Naive thymus-derived CD4-positive, alpha-beta T cell (primary cell): ENCODE measurements at regions not wholly inside any gene's neighbourhood (a gene's known extent, or its start where the extent isn't known, plus 50 kb on each side); places are given as distances from the start of the nearest gene placed in this dataset.

Experiments
- ATAC-seq: fragments of 150-1000 bp; cut with Tn5 transposase; 2 replicates; pipeline ENCODE4 v1.10.0; 2021; ENCODE audit warnings: mild to moderate bottlenecking, moderate library complexity
- CTCF ChIA-PET: fragments of 350-600 bp; sonication (Branson Sonifier 250); formaldehyde crosslinking; loops from one replicate; lab custom pipeline; 2021; ENCODE audit warnings: antibody characterized with exemption; lab: Charles Lee
- POLR2A ChIA-PET: fragments of 350-600 bp; sonication (Branson Sonifier 250); formaldehyde crosslinking; loops from one replicate; lab custom pipeline; 2021; ENCODE audit warnings: antibody characterized with exemption, inconsistent platforms; lab: Charles Lee
- DNase-seq, 9 donors: peaks; one replicate each; pipeline versions ENCODE4 v3.0.0 to v3.0.0-alpha.2; 2020 to 2022; ENCODE audit warnings: mixed read lengths in 1 of 9
- H3K27ac ChIP-seq: one replicate; pipeline ENCODE4 v1.7.0; 2013; ENCODE audit warnings: mild to moderate bottlenecking, low read depth, low read length, moderate library complexity
- H3K27me3 ChIP-seq, 2 donors: one replicate each; pipeline ENCODE4 v1.7.0; 2013; ENCODE audit warnings: low read length in 2 of 2, mild to moderate bottlenecking in 2 of 2, moderate library complexity in 2 of 2; ENCODE audit not compliant: control insufficient read depth in 2 of 2, insufficient read depth in 2 of 2
- H3K36me3 ChIP-seq, 3 experiments: 1 replicate in 2 of 3; 2 replicates in 1 of 3; pipeline ENCODE4 v1.7.0; 2013; ENCODE audit warnings: low read length in 3 of 3, mild to moderate bottlenecking in 3 of 3, moderate library complexity in 1 of 3; ENCODE audit not compliant: insufficient read depth in 3 of 3, control insufficient read depth in 2 of 3
- H3K4me1 ChIP-seq, 2 donors: one replicate each; pipeline ENCODE4 v1.7.0; 2013; ENCODE audit warnings: low read length in 2 of 2, mild to moderate bottlenecking in 2 of 2, moderate library complexity in 1 of 2; ENCODE audit not compliant: control insufficient read depth in 2 of 2, insufficient read depth in 2 of 2
- H3K4me3 ChIP-seq: 2 replicates; pipeline ENCODE4 v1.7.0; 2013; ENCODE audit warnings: mild to moderate bottlenecking, low read length
- H3K9me3 ChIP-seq, 3 experiments: 1 replicate in 2 of 3; 2 replicates in 1 of 3; pipeline ENCODE4 v1.7.0; 2013; ENCODE audit warnings: low read length in 3 of 3; ENCODE audit not compliant: control insufficient read depth in 2 of 3
- H3K27ac Mint-ChIP-seq, 9 donors: one replicate each; pipeline ENCODE4 v1.8.0; 2020 to 2022; ENCODE audit warnings: mixed read lengths in 9 of 9, mild to moderate bottlenecking in 8 of 9, moderate library complexity in 5 of 9, inconsistent platforms in 2 of 9
- H3K27me3 Mint-ChIP-seq, 5 donors: one replicate each; pipeline ENCODE4 v1.8.0; 2021 to 2022; ENCODE audit warnings: mixed read lengths in 5 of 5, mild to moderate bottlenecking in 1 of 5
- H3K36me3 Mint-ChIP-seq, 5 donors: one replicate each; pipeline ENCODE4 v1.8.0; 2020 to 2022; ENCODE audit warnings: mixed read lengths in 5 of 5, mild to moderate bottlenecking in 3 of 5, inconsistent platforms in 1 of 5
- H3K4me1 Mint-ChIP-seq, 7 donors: one replicate each; pipeline ENCODE4 v1.8.0; 2020 to 2022; ENCODE audit warnings: mixed read lengths in 7 of 7, mild to moderate bottlenecking in 3 of 7, inconsistent platforms in 1 of 7
- H3K4me3 Mint-ChIP-seq, 10 donors: one replicate each; pipeline ENCODE4 v1.8.0; 2020 to 2022; ENCODE audit warnings: mild to moderate bottlenecking in 10 of 10, mixed read lengths in 10 of 10, moderate library complexity in 6 of 10, inconsistent platforms in 2 of 10
- H3K9me3 Mint-ChIP-seq, 11 donors: one replicate each; pipeline ENCODE4 v1.8.0; 2020 to 2022; ENCODE audit warnings: mixed read lengths in 11 of 11, mild to moderate bottlenecking in 4 of 11, inconsistent platforms in 1 of 11, moderate library complexity in 1 of 11
- intact Hi-C, 2 donors: fragments of 100-400 bp; cut with micrococcal nuclease; formaldehyde crosslinking; loops; one replicate each; pipeline ENCODE4 v1.15.1; 2023

- Histone ChIP-seq H3K27ac (no peak overlapping the region), H3K27me3 (no peaks in the 10 kb centered on the region), H3K9me3 (peaks cover 0 to 10% (median 0%) of the 10 kb centered on the region in 3 experiments), H3K4me1 (no peaks in the 10 kb centered on the region), H3K4me3 (no peak overlapping the region), H3K36me3 (no peaks in the 10 kb centered on the region)
- H3K27me3 Mint-ChIP-seq: no peaks in the 10 kb centered on the region
- H3K4me3 Mint-ChIP-seq: no peak overlapping the region
- DNase-seq (no peak), ATAC-seq (no peak)
- H3K9me3 Mint-ChIP-seq: peaks cover 0 to 32% (median 5%) of the 10 kb centered on the region in 11 donors
- no peak overlapping the region for H3K27ac Mint-ChIP-seq
- no peaks in the 10 kb centered on the region for H3K36me3 Mint-ChIP-seq
- H3K4me1 Mint-ChIP-seq: no peaks in the 10 kb centered on the region
- intact Hi-C loops: no loop called here
- POLR2A ChIA-PET: no interaction called here
- CTCF ChIA-PET: no interaction called here
Measured at GRCh38 chr9:11549311-11549794, 936.6 kb upstream of the PTPRD start.

- H3K27me3 Mint-ChIP-seq: no peaks in the 10 kb centered on the region
- no peaks in the 10 kb centered on the region for H3K4me1 Mint-ChIP-seq
- ATAC-seq (no peak), DNase-seq (no peak)
- H3K4me3 Mint-ChIP-seq: no peak overlapping the region
- Histone ChIP-seq H3K27ac (no peak overlapping the region), H3K27me3 (no peaks in the 10 kb centered on the region), H3K4me3 (no peak overlapping the region), H3K36me3 (no peaks in the 10 kb centered on the region), H3K9me3 (peaks cover 0 to 10% (median 0%) of the 10 kb centered on the region in 3 experiments), H3K4me1 (no peaks in the 10 kb centered on the region)
- CTCF ChIA-PET: no interaction called here
- no peaks in the 10 kb centered on the region for H3K36me3 Mint-ChIP-seq
- H3K27ac Mint-ChIP-seq: no peak overlapping the region
- POLR2A ChIA-PET: no interaction called here
- peaks cover 0 to 41% (median 5%) of the 10 kb centered on the region in 11 donors for H3K9me3 Mint-ChIP-seq
- intact Hi-C loops: no loop called here
Measured at GRCh38 chr9:11551106-11551505, 938.3 kb upstream of the PTPRD start.

GRCh38 chr9:11558043-11558442, 945.2 kb upstream of the PTPRD start:
- Mint-ChIP-seq H3K36me3 (no peaks in the 10 kb centered on the region), H3K9me3 (peaks cover 2 to 37% (median 9%) of the 10 kb centered on the region in 11 donors), H3K4me3 (no peak overlapping the region), H3K27me3 (no peaks in the 10 kb centered on the region), H3K4me1 (no peaks in the 10 kb centered on the region), H3K27ac (no peak overlapping the region)
- ATAC-seq: no peak
- ChIA-PET POLR2A (no interaction called here), CTCF (no interaction called here)
- no peak overlapping the region for H3K4me3 ChIP-seq
- H3K9me3 ChIP-seq: peaks cover 0 to 3% (median 0%) of the 10 kb centered on the region in 3 experiments
- no peaks in the 10 kb centered on the region for H3K36me3 ChIP-seq
- intact Hi-C loops: no loop called here
- no peaks in the 10 kb centered on the region for H3K4me1 ChIP-seq
- no peak for DNase-seq
- H3K27me3 ChIP-seq: no peaks in the 10 kb centered on the region
- no peak overlapping the region for H3K27ac ChIP-seq

- no peak for ATAC-seq
- H3K36me3 Mint-ChIP-seq: no peaks in the 10 kb centered on the region
- no peak for DNase-seq
- intact Hi-C loops: no loop called here
- H3K9me3 Mint-ChIP-seq: peaks cover 4 to 37% (median 12%) of the 10 kb centered on the region in 11 donors
- H3K27me3 Mint-ChIP-seq: no peaks in the 10 kb centered on the region
- POLR2A ChIA-PET: no interaction called here
- H3K4me1 Mint-ChIP-seq: no peaks in the 10 kb centered on the region
- no peak overlapping the region for H3K4me3 ChIP-seq
- no peaks in the 10 kb centered on the region for H3K36me3 ChIP-seq
- H3K4me1 ChIP-seq: no peaks in the 10 kb centered on the region
- H3K9me3 ChIP-seq: peaks cover 0 to 3% (median 0%) of the 10 kb centered on the region in 3 experiments
- H3K27ac ChIP-seq: no peak overlapping the region
- H3K4me3 Mint-ChIP-seq: no peak overlapping the region
- no peak overlapping the region for H3K27ac Mint-ChIP-seq
- CTCF ChIA-PET: no interaction called here
- H3K27me3 ChIP-seq: no peaks in the 10 kb centered on the region
Measured at GRCh38 chr9:11559001-11559776, 946.4 kb upstream of the PTPRD start.

GRCh38 chr9:11577522-11577921, 964.7 kb upstream of the PTPRD start:
- DNase-seq: no peak
- H3K36me3 ChIP-seq: no peaks in the 10 kb centered on the region
- CTCF ChIA-PET: no interaction called here
- H3K27ac ChIP-seq: no peak overlapping the region
- POLR2A ChIA-PET: no interaction called here
- H3K4me3 ChIP-seq: no peak overlapping the region
- no peaks in the 10 kb centered on the region for H3K27me3 ChIP-seq
- Mint-ChIP-seq H3K36me3 (no peaks in the 10 kb centered on the region), H3K4me1 (no peaks in the 10 kb centered on the region), H3K4me3 (no peak overlapping the region), H3K27me3 (no peaks in the 10 kb centered on the region), H3K9me3 (peaks cover 0 to 27% (median 10%) of the 10 kb centered on the region in 11 donors), H3K27ac (no peak overlapping the region)
- H3K9me3 ChIP-seq: no peaks in the 10 kb centered on the region
- no peak for ATAC-seq
- intact Hi-C loops: no loop called here
- H3K4me1 ChIP-seq: no peaks in the 10 kb centered on the region

GRCh38 chr9:11595756-11596155, 983.0 kb upstream of the PTPRD start:
- Histone ChIP-seq H3K4me1 (no peaks in the 10 kb centered on the region), H3K4me3 (no peak overlapping the region), H3K36me3 (no peaks in the 10 kb centered on the region), H3K27me3 (no peaks in the 10 kb centered on the region), H3K27ac (no peak overlapping the region), H3K9me3 (no peaks in the 10 kb centered on the region)
- ChIA-PET CTCF (no interaction called here), POLR2A (no interaction called here)
- intact Hi-C loops: no loop called here
- no peaks in the 10 kb centered on the region for H3K4me1 Mint-ChIP-seq
- ATAC-seq (no peak), DNase-seq (no peak)
- H3K4me3 Mint-ChIP-seq: no peak overlapping the region
- H3K27me3 Mint-ChIP-seq: no peaks in the 10 kb centered on the region
- H3K9me3 Mint-ChIP-seq: peaks cover 4 to 18% (median 6%) of the 10 kb centered on the region in 11 donors
- no peak overlapping the region for H3K27ac Mint-ChIP-seq
- H3K36me3 Mint-ChIP-seq: no peaks in the 10 kb centered on the region
